GM18511 (cell line): ENCODE measurements at regions not wholly inside any gene's neighbourhood (a gene's known extent, or its start where the extent isn't known, plus 50 kb on each side); places are given as distances from the start of the nearest gene placed in this dataset.
"Not testable (repeated sequence)": the region's sequence is repeated elsewhere in the genome, so short reads cannot be mapped to it uniquely, and the experiment has no call there.

Experiments
- ATAC-seq: cut with Tn5 transposase; IDR thresholded peaks from one replicate; pipeline ENCODE4 v1.9.1; 2021; ENCODE audit warnings: mild to moderate bottlenecking, moderate library complexity; ENCODE audit not compliant: unreplicated experiment

GRCh38 chr11:127800989-127801688 lies 786.2 kb downstream of the ETS1 start:
- no peak for ATAC-seq

GRCh38 chr11:127795326-127795725 lies 792.0 kb downstream of the ETS1 start:
- no peak for ATAC-seq

DNA sequence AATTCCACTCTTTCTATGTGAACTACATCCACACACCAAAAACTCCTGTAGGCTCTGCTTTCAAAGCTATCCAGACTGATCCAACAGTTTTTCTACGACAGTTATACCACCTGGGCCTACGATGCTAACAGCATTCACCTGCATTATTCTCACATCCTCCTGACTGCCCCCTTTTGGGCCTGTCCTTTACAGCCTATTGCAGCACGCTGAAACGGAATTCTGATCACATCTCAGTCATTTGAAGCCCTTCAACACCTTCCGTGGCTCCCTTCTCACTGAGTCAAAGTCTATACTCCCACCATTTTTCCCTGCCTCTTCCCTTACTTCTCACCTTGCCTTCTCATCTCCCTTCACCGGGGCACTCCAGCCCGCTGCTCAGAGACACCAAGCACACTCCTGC lies 791.3 kb upstream of the KIRREL3 start:
- no peak for ATAC-seq

GRCh38 chr11:127790592-127790991 lies 790.0 kb upstream of the KIRREL3 start:
- ATAC-seq = no peak

- no peak for ATAC-seq
Observed at GRCh38 chr11:127789927-127790326, 789.4 kb upstream of the KIRREL3 start.

GRCh38 chr11:127772938-127773337 lies 772.4 kb upstream of the KIRREL3 start:
- ATAC-seq = not testable (repeated sequence)

- ATAC-seq = not testable (repeated sequence)
Observed at GRCh38 chr11:127768931-127769330, 768.4 kb upstream of the KIRREL3 start.

DNA sequence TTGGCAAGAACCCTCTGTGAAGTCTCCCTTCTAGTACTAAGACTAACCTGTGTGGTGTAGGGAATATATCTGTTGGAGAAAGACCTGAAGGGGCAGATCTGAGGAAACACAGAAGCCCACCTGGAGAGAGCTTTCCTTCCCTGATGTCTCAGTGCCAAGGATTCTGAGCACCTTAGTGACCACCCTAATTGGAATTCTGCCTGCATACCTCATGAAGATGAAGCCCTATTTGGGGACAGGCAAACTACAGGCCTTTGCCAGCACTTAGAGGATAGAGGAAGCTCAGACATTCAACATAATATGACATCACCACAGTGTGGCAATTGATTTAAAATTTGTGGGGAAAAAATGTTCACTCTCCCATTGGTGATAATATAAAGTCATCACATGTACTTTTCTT lies 766.2 kb upstream of the KIRREL3 start:
- no peak for ATAC-seq

DNA sequence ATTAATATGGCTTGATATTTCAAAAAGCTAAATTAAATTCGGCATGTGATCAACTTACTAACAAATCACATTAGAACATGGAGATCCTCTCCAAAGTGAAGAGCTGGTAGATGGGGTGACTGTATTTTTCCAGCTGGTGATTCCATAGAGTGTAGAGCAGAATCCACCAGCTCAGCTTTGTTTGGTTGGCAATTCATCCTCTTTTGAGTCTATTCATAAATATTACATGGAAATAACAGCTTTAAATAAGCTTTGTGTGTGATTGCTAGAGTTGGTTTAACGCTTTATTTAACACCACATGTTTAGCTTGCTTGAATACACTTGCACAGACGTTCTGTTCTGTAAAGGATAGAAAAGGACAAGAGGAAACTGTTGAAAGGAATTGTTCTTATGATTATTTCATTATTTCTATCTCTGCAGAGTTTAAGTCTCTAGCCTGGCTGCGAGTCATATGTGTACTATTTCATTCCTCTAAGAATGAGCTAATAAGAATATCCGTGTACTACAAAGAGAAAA lies 738.3 kb upstream of the KIRREL3 start:
- ATAC-seq = no peak

DNA sequence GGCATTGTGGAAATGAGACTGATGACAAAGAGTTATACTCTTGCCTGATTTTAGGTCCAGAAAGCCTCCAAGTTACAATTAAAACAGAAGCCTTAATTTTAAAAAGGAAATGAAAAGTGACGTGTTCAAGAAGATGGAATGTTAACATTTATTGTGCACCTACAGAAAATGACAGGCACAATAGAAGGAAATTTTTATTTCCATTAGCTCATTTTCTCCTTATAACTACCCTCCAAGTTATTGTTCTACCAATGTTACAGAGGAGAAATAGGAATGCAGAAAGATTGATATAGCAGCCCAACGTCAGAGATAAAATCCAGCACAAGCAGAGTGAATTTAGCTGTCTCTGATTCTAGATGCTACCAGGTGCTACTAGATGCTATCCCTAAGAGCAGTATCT lies 736.9 kb upstream of the KIRREL3 start:
- ATAC-seq = no peak

DNA sequence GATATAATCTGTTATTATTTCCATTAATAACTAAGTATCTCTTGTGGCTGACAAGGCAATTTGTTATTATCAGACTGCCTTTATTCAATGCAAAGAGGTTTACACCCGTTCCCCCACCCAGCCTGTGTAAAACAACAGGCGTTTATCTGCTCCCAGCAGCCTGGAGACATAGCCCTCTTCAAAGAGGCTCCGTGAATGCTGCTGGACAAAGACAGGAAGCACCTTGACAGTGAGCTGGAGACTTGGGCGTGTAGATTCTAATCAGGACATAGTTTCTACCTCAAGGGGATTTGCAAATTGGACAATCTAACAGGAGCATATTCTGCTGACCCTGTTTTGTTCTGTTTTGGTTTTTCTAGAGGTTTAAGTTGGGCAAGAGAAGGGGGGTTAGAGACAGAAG lies 733.0 kb upstream of the KIRREL3 start:
- no peak for ATAC-seq

GRCh38 chr11:127726367-127726766 lies 725.8 kb upstream of the KIRREL3 start:
- ATAC-seq = no peak

DNA sequence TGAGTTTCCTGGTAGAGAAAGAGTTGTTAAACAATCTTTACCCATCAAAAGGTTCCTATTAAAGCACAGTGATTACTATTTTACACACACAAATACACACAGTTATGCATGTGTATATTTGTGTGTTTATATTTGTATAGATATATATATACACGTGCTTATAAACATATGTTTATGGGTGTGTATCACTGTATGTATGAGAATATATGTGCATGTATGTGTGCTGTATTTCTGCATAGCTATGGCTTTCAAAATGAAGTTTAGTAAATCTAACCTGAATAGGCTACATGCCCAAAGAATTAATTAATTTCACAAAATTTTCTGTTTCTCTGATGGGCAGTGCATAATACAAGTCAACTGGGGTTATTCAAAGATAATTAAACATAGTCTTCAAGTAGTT lies 723.1 kb upstream of the KIRREL3 start:
- ATAC-seq = no peak

DNA sequence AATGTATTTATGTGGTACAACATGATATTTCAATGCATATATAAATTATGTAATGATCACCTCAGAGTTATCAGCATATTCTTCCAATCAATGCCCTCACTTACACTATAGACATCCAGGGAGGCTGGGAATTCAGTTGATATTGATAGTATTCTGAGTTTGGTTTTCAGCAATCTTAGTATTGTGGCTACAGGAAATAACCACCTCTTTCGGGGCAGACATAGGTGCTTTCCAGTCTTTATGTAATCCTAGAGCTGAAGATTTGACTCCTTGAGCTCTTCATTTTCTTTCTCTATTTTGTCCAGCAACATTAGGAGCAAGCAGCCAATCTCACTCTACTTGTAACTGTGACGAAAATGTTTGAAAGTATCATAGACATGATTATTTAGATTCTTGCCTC lies 712.7 kb upstream of the KIRREL3 start:
- no peak for ATAC-seq

DNA sequence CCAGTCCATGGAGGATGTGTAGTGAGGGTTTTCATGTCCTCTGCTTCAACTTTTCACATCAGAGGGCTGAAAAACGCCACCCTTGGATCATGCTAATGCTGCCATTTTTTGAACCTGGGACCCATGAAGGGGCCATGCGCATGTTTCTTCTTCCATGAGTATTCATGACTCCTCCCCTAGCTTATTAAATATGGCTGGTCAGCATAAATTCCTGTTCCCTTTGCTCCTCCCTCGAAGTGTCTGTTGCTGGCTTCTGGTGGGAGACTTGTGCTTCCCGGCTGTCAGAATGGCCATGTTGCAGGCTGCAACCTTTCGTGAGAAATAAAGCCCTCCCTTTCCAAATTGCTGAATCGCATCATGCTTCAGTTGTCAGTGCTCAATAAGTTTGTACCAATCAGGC lies 711.2 kb upstream of the KIRREL3 start:
- ATAC-seq = no peak

- no peak for ATAC-seq
Observed at GRCh38 chr11:127710831-127711230, 710.3 kb upstream of the KIRREL3 start.

DNA sequence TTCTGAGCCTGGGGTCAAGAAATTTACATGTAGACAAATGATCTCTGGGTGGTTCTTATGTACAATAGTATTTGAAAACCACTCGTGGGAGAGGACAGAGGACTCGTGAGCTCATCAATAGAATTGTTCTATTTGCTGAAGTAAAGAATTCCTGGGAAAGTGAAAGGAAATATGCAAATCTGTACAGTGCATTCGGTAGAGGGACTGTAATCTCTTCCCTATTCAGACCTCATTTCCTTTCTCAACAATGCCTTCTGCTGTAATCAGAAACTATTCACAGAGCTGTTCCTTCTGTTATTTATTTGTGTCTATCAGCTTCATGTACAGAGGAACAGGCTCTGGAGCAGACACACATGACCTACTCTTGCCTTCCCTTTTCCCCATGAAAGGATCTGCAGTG lies 709.4 kb upstream of the KIRREL3 start:
- no peak for ATAC-seq

- ATAC-seq = no peak
Observed at GRCh38 chr11:127693686-127694085, 693.1 kb upstream of the KIRREL3 start.

DNA sequence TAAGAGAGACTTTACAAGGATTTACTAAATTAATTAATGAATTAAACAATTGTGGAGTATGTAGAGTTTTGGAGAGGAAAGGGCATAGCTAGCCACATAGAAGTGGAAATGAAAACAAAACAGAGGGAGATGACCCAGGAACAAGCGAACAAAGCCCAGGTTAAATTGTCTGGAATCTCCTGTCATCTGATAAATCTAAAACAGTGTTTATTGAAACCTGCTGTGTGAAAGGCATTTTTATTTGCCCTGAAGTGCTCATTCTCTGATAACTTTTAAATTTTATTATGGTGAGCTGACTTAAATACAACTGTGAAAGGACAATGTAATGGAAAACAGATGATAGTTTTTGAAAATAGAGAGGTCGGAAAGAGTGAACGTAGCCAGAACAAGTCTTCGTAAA lies 682.8 kb upstream of the KIRREL3 start:
- no peak for ATAC-seq

- ATAC-seq = no peak
Observed at GRCh38 chr11:127679816-127680545, 679.4 kb upstream of the KIRREL3 start.

- no peak for ATAC-seq
Observed at GRCh38 chr11:127678631-127679030, 678.1 kb upstream of the KIRREL3 start.

- no peak for ATAC-seq
Observed at GRCh38 chr11:127677660-127678425, 677.3 kb upstream of the KIRREL3 start.
